GM10248 (cell line): ENCODE measurements at regions not wholly inside any gene's neighbourhood (a gene's known extent, or its start where the extent isn't known, plus 50 kb on each side); places are given as distances from the start of the nearest gene placed in this dataset.

Experiments used
- CTCF ChIA-PET: fragments of 300-600 bp; sonication (Branson Sonifier 250); formaldehyde crosslinking; extraction: SDS; loops from one replicate; lab custom pipeline; 2021; ENCODE audit warnings: antibody characterized with exemption; lab: Yijun Ruan, JAX
- POLR2A ChIA-PET: fragments of 350-650 bp; sonication (Branson Sonifier 250); formaldehyde crosslinking; extraction: SDS; loops from one replicate; lab custom pipeline; 2020; ENCODE audit warnings: antibody characterized with exemption; lab: Yijun Ruan, JAX
- DNase-seq: peaks from one replicate; pipeline ENCODE4 v3.0.0; 2012; ENCODE audit errors: extremely low spot score
- TF ChIP-seq, protein P1 (sequence below): IDR thresholded peaks from 2 replicates; pipeline ENCODE4 v1.5.1; 2012; ENCODE audit warnings: mild to moderate bottlenecking, low read depth; ENCODE audit errors: extremely low read depth, missing control alignments, control extremely low read depth

- CTCF ChIA-PET = no interaction called here
- TF ChIP-seq, protein P1, sequence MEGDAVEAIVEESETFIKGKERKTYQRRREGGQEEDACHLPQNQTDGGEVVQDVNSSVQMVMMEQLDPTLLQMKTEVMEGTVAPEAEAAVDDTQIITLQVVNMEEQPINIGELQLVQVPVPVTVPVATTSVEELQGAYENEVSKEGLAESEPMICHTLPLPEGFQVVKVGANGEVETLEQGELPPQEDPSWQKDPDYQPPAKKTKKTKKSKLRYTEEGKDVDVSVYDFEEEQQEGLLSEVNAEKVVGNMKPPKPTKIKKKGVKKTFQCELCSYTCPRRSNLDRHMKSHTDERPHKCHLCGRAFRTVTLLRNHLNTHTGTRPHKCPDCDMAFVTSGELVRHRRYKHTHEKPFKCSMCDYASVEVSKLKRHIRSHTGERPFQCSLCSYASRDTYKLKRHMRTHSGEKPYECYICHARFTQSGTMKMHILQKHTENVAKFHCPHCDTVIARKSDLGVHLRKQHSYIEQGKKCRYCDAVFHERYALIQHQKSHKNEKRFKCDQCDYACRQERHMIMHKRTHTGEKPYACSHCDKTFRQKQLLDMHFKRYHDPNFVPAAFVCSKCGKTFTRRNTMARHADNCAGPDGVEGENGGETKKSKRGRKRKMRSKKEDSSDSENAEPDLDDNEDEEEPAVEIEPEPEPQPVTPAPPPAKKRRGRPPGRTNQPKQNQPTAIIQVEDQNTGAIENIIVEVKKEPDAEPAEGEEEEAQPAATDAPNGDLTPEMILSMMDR = no peak
- no peak for DNase-seq
- POLR2A ChIA-PET = no interaction called here
Measured at GRCh38 chr3:164524201-164524600, 554.1 kb downstream of the SI start.

GRCh38 chr3:164522073-164522763 lies 556.1 kb downstream of the SI start:
- POLR2A ChIA-PET = no interaction called here
- CTCF ChIA-PET = no interaction called here
- TF ChIP-seq, protein P1 = no peak
- DNase-seq = no peak

GRCh38 chr3:164521644-164522043 lies 556.7 kb downstream of the SI start:
- POLR2A ChIA-PET = no interaction called here
- DNase-seq = no peak
- CTCF ChIA-PET = no interaction called here
- TF ChIP-seq, protein P1 = no peak

DNA sequence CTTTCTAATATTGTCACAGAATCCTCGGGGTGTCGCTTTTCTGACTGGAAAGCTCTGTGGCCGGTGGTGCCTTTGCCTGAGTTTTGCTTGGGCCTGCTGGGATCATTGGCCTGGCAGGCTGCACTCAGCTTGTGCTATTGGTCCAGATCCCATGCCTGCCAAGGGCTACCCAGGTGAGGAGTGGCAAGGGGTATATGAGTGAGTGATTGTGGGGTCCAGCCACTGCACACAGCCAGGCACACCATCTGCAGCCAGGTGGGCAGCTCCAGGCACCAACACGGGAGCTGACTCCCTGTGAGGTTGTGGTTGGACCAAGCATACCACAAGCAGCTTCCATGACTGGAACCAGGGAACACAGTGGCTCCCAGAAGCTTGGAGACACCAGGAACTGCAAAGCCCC lies 557.2 kb downstream of the SI start:
- POLR2A ChIA-PET = no interaction called here

GRCh38 chr3:164515256-164515655 lies 563.0 kb downstream of the SI start:
- POLR2A ChIA-PET = no interaction called here
- DNase-seq = no peak
- CTCF ChIA-PET = interaction anchor here (1.3 kb wide), 1 partner anchor 12 kb away, joined by 3 read pairs; no protein-coding TSS in a partner anchor
- TF ChIP-seq, protein P1 = no peak

More for the DNA sequence above, 557.2 kb downstream of the SI start:
- no peak for DNase-seq
- CTCF ChIA-PET = no interaction called here
- TF ChIP-seq, protein P1 = no peak

- ChIA-PET POLR2A (no interaction called here), CTCF (interaction anchor here (1.3 kb wide), 1 partner anchor 13 kb away, joined by 3 read pairs; no protein-coding TSS in a partner anchor)
- TF ChIP-seq, protein P1 = no peak
- no peak for DNase-seq
Measured at GRCh38 chr3:164514576-164514975, 563.7 kb downstream of the SI start.
